ENCODE measurements at regions not wholly inside any gene's neighbourhood (a gene's known extent, or its start where the extent isn't known, plus 50 kb on each side); places are given as distances from the start of the nearest gene placed in this dataset.
A peak's percentile ranks its signal among the peaks of the same experiment; 100 is the strongest.

- H3K36me3 ChIP-seq: no peaks in the 10 kb centered on the region
- H3K27me3 ChIP-seq: no peaks in the 10 kb centered on the region
- H3K4me1 ChIP-seq: no peaks in the 10 kb centered on the region
- no peak overlapping the region for H3K27ac ChIP-seq
- no peak overlapping the region for H3K4me3 ChIP-seq
- no peaks in the 10 kb centered on the region for H3K9me3 ChIP-seq
- no peak for TF ChIP-seq CTCF (IDR thresholded peaks at IDR 0.05)
- intact Hi-C loops (cut with DNase I): no loop called here
- ATAC-seq (peak; percentile 79), DNase-seq (no peak)
Observed at GRCh38 chr3:82132210-82133069, 371.0 kb upstream of the GBE1 start.

- no peaks in the 10 kb centered on the region for H3K36me3 ChIP-seq
- no peak overlapping the region for H3K27ac ChIP-seq
- ATAC-seq (peak; percentile 75), DNase-seq (no peak)
- TF ChIP-seq CTCF (IDR thresholded peaks at IDR 0.05): no peak
- intact Hi-C loops (cut with DNase I): no loop called here
- no peaks in the 10 kb centered on the region for H3K9me3 ChIP-seq
- H3K27me3 ChIP-seq: no peaks in the 10 kb centered on the region
- H3K4me3 ChIP-seq: no peak overlapping the region
- no peaks in the 10 kb centered on the region for H3K4me1 ChIP-seq
Observed at GRCh38 chr3:82130046-82130445, 368.6 kb upstream of the GBE1 start.

- Histone ChIP-seq H3K36me3 (no peaks in the 10 kb centered on the region), H3K9me3 (no peaks in the 10 kb centered on the region), H3K4me3 (no peak overlapping the region), H3K4me1 (no peaks in the 10 kb centered on the region), H3K27me3 (no peaks in the 10 kb centered on the region), H3K27ac (no peak overlapping the region)
- no peak for TF ChIP-seq CTCF (IDR thresholded peaks at IDR 0.05)
- no peak for DNase-seq
- ATAC-seq: no peak
- intact Hi-C loops (cut with DNase I): no loop called here
Observed at GRCh38 chr3:82129221-82129801, 367.9 kb upstream of the GBE1 start.

- Histone ChIP-seq H3K9me3 (no peaks in the 10 kb centered on the region), H3K4me3 (no peak overlapping the region), H3K27ac (no peak overlapping the region), H3K4me1 (no peaks in the 10 kb centered on the region), H3K36me3 (no peaks in the 10 kb centered on the region), H3K27me3 (no peaks in the 10 kb centered on the region)
- no peak for ATAC-seq
- DNase-seq: no peak
- intact Hi-C loops (cut with DNase I): no loop called here
- no peak for TF ChIP-seq CTCF (IDR thresholded peaks at IDR 0.05)
Observed at GRCh38 chr3:82128271-82128670, 366.8 kb upstream of the GBE1 start.

GRCh38 chr3:82122554-82123345 lies 361.3 kb upstream of the GBE1 start:
- no peak overlapping the region for H3K4me3 ChIP-seq
- no peaks in the 10 kb centered on the region for H3K9me3 ChIP-seq
- intact Hi-C loops (cut with DNase I): no loop called here
- H3K36me3 ChIP-seq: no peaks in the 10 kb centered on the region
- no peaks in the 10 kb centered on the region for H3K27me3 ChIP-seq
- DNase-seq (no peak), ATAC-seq (no peak)
- no peaks in the 10 kb centered on the region for H3K4me1 ChIP-seq
- TF ChIP-seq CTCF (IDR thresholded peaks at IDR 0.05): no peak
- no peak overlapping the region for H3K27ac ChIP-seq
